H1 (cell line): ENCODE measurements at regions not wholly inside any gene's neighbourhood (a gene's known extent, or its start where the extent isn't known, plus 50 kb on each side); places are given as distances from the start of the nearest gene placed in this dataset.

Source experiments
- CTCF ChIA-PET: fragments of 300-600 bp; sonication (Branson Sonifier 250); formaldehyde crosslinking; loops from one replicate; lab custom pipeline; 2021; ENCODE audit not compliant: partially characterized antibody; lab: Charles Lee
- POLR2A ChIA-PET: fragments of 300-600 bp; sonication (Branson Sonifier 250); formaldehyde crosslinking; loops from one replicate; lab custom pipeline; 2021; ENCODE audit warnings: inconsistent platforms; ENCODE audit not compliant: partially characterized antibody; lab: Charles Lee
- DNase-seq, 2 experiments: peaks; one replicate each; pipeline versions ENCODE4 v3.0.0 to v3.0.0-alpha.2; 2010 to 2022; ENCODE audit warnings: low spot score in 2 of 2, low read depth in 1 of 2, mixed read lengths in 1 of 2
- FAIRE-seq: peaks from 2 replicates; lab custom pipeline; 2011; peaks lifted over from hg19 to GRCh38; lab: Jason Lieb, UNC
- H2AFZ ChIP-seq: 2 replicates; pipeline ENCODE4 v1.8.1; 2012; ENCODE audit warnings: low read length, inconsistent platforms
- H2AK5ac ChIP-seq: 2 replicates; pipeline ENCODE4 v1.6.1; 2013; ENCODE audit warnings: low read depth, low read length
- H2BK120ac ChIP-seq: replicated peaks from 2 replicates; pipeline ENCODE3; 2013; ENCODE audit warnings: low read depth, low read length, inconsistent platforms
- H2BK12ac ChIP-seq: 2 replicates; pipeline ENCODE4 v1.6.1; 2013; ENCODE audit warnings: low read depth, low read length
- H2BK15ac ChIP-seq: 2 replicates; pipeline ENCODE4 v1.6.1; 2013; ENCODE audit warnings: low read length
- H2BK20ac ChIP-seq: 2 replicates; pipeline ENCODE4 v1.6.1; 2013; ENCODE audit warnings: low read length
- H2BK5ac ChIP-seq: 2 replicates; pipeline ENCODE4 v1.6.1; 2013; ENCODE audit warnings: low read depth, low read length
- H3K14ac ChIP-seq: 2 replicates; pipeline ENCODE4 v1.6.1; 2013; ENCODE audit warnings: inconsistent platforms; ENCODE audit not compliant: insufficient read length
- H3K18ac ChIP-seq: 2 replicates; pipeline ENCODE4 v1.6.1; 2013; ENCODE audit warnings: low read length; ENCODE audit errors: extremely low read depth
- H3K23ac ChIP-seq: 2 replicates; pipeline ENCODE4 v1.6.1; 2013; ENCODE audit warnings: inconsistent platforms; ENCODE audit not compliant: insufficient read length
- H3K23me2 ChIP-seq: 2 replicates; pipeline ENCODE4 v1.6.1; 2013; ENCODE audit warnings: low read depth, low read length
- H3K27ac ChIP-seq: 2 replicates; pipeline ENCODE4 v1.6.1; 2011; ENCODE audit warnings: low read depth, low read length, inconsistent platforms
- H3K27me3 ChIP-seq, 4 experiments: replicated peaks in 1 of 4; 1 replicate in 1 of 4; 2 replicates in 3 of 4; pipeline versions ENCODE4 v1.6.1 to v1.8.1; 2011 to 2013; ENCODE audit warnings: low read length in 3 of 4, mild to moderate bottlenecking in 3 of 4, inconsistent platforms in 2 of 4, mixed read lengths in 2 of 4, moderate library complexity in 1 of 4; ENCODE audit not compliant: control insufficient read depth in 3 of 4, insufficient read depth in 3 of 4; ENCODE audit errors: extremely low read depth in 1 of 4
- H3K36me3 ChIP-seq, 4 experiments: 2 replicates each; pipeline versions ENCODE4 v1.6.1 to v1.8.1; 2011 to 2013; ENCODE audit warnings: mild to moderate bottlenecking in 4 of 4, low read length in 3 of 4, moderate library complexity in 2 of 4, control low read depth in 1 of 4, inconsistent platforms in 1 of 4; ENCODE audit not compliant: insufficient read depth in 4 of 4, control insufficient read depth in 2 of 4
- H3K4ac ChIP-seq: replicated peaks from 2 replicates; pipeline ENCODE3; 2013; ENCODE audit warnings: low read length, low read depth, mixed read lengths, inconsistent platforms; ENCODE audit not compliant: insufficient read length
- H3K4me1 ChIP-seq, 4 experiments: replicated peaks in 1 of 4; 1 replicate in 1 of 4; 2 replicates in 3 of 4; pipeline versions ENCODE4 v1.6.1 to v1.8.1; 2011 to 2013; ENCODE audit warnings: low read length in 3 of 4, inconsistent platforms in 2 of 4, mixed read lengths in 1 of 4; ENCODE audit not compliant: insufficient read depth in 4 of 4, control insufficient read depth in 3 of 4
- H3K4me2 ChIP-seq, 2 experiments: 2 replicates each; pipeline versions ENCODE4 v1.6.1 to v1.8.1; 2011 to 2013; ENCODE audit warnings: low read depth in 2 of 2, low read length in 2 of 2, control low read depth in 1 of 2, inconsistent platforms in 1 of 2, mild to moderate bottlenecking in 1 of 2; ENCODE audit not compliant: insufficient read depth in 1 of 2
- H3K4me3 ChIP-seq, 4 experiments: fragments of 200-600, 300-600 bp in 1 of 4; sonication (generic), shearing (Covaris generic), sonication (Bioruptor Twin) in 1 of 4; 2 replicates each; pipeline versions ENCODE4 v1.5.1 to v1.8.1; 2011 to 2016; ENCODE audit warnings: low read length in 4 of 4, low read depth in 3 of 4, control low read depth in 2 of 4, inconsistent platforms in 2 of 4, mild to moderate bottlenecking in 2 of 4, mixed read lengths in 1 of 4, moderate library complexity in 1 of 4; ENCODE audit not compliant: insufficient read depth in 2 of 4; ENCODE audit errors: extremely low read depth in 1 of 4
- H3K56ac ChIP-seq: replicated peaks from 2 replicates; pipeline ENCODE3; 2013; ENCODE audit warnings: low read depth, mild to moderate bottlenecking, mixed read lengths, low read length, inconsistent platforms; ENCODE audit not compliant: insufficient read length
- H3K79me1 ChIP-seq: 2 replicates; pipeline ENCODE4 v1.6.1; 2013; ENCODE audit warnings: low read depth, low read length, control low read depth
- H3K79me2 ChIP-seq, 2 experiments: 2 replicates each; pipeline versions ENCODE4 v1.6.1 to v1.8.1; 2012 to 2013; ENCODE audit warnings: low read length in 2 of 2, mild to moderate bottlenecking in 2 of 2, inconsistent platforms in 1 of 2; ENCODE audit not compliant: insufficient read depth in 2 of 2, control insufficient read depth in 1 of 2
- H3K9ac ChIP-seq, 4 experiments: replicated peaks in 1 of 4; 1 replicate in 1 of 4; 2 replicates in 3 of 4; pipeline versions ENCODE4 v1.6.1 to v1.8.1; 2011 to 2013; ENCODE audit warnings: low read depth in 3 of 4, low read length in 3 of 4, control low read depth in 2 of 4, mild to moderate bottlenecking in 2 of 4, moderate library complexity in 2 of 4, inconsistent platforms in 1 of 4; ENCODE audit errors: extremely low read depth in 1 of 4
- H3K9me3 ChIP-seq, 2 experiments: 2 replicates each; pipeline versions ENCODE4 v1.6.1 to v1.8.1; 2012 to 2013; ENCODE audit warnings: mild to moderate bottlenecking in 2 of 2, moderate library complexity in 2 of 2, control low read depth in 1 of 2, inconsistent platforms in 1 of 2, low read depth in 1 of 2, low read length in 1 of 2, mixed read lengths in 1 of 2; ENCODE audit not compliant: insufficient read depth in 2 of 2
- H4K20me1 ChIP-seq, 2 experiments: replicated peaks in 1 of 2; 2 replicates each; pipeline versions ENCODE3 to v1.8.1; 2011 to 2013; ENCODE audit warnings: inconsistent platforms in 2 of 2, low read length in 2 of 2, mild to moderate bottlenecking in 1 of 2; ENCODE audit not compliant: insufficient read depth in 2 of 2, control insufficient read depth in 1 of 2
- H4K5ac ChIP-seq: 2 replicates; pipeline ENCODE4 v1.6.1; 2013; ENCODE audit warnings: low read length, low read depth, mixed read lengths, inconsistent platforms; ENCODE audit not compliant: insufficient read length
- H4K8ac ChIP-seq: 2 replicates; pipeline ENCODE4 v1.8.0; 2013; ENCODE audit warnings: mild to moderate bottlenecking, moderate library complexity, low read length, inconsistent platforms; ENCODE audit not compliant: insufficient read depth; ENCODE audit errors: extremely low read depth
- H4K91ac ChIP-seq: replicated peaks from 2 replicates; pipeline ENCODE3; 2013; ENCODE audit warnings: low read length, mixed read lengths, inconsistent platforms; ENCODE audit not compliant: insufficient read length
- GTF2F1 ChIP-seq: IDR thresholded peaks from 2 replicates; pipeline ENCODE4 v1.6.1; 2012; ENCODE audit warnings: low read depth, low read length, improper control_type of control experiment, borderline replicate concordance
- KDM1A ChIP-seq: fragments of 200-600, 300-600 bp; sonication (generic); IDR thresholded peaks from 2 replicates; pipeline ENCODE4 v1.7.1; 2016; ENCODE audit warnings: mild to moderate bottlenecking, low read length, borderline replicate concordance
- PHF8 ChIP-seq: fragments of 200-600 bp; sonication (generic); conservative IDR thresholded peaks from 2 replicates; pipeline ENCODE4 v1.7.1; 2012; ENCODE audit warnings: low read depth, mild to moderate bottlenecking, inconsistent platforms, low read length, moderate library complexity
- RBBP5 ChIP-seq: IDR thresholded peaks from 2 replicates; pipeline ENCODE4 v1.7.1; 2012; ENCODE audit warnings: low read depth, mild to moderate bottlenecking, inconsistent platforms, low read length, moderate library complexity, borderline replicate concordance
- TEAD4 ChIP-seq: IDR thresholded peaks from 2 replicates; pipeline ENCODE4 v1.6.1; 2012; ENCODE audit warnings: low read depth, low read length, inconsistent platforms, mixed read lengths
- WGBS, 2 experiments: shearing (Covaris generic) in 1 of 2; methylation state at CpG; one replicate each; pipeline versions ENCODE4 v1.1.6 to v1.1.7; 2013 to 2015; ENCODE audit warnings: low lambda C conversion rate in 2 of 2, mixed read lengths in 2 of 2, inconsistent platforms in 1 of 2, low coverage in 1 of 2, missing lambda C conversion rate in 1 of 2; ENCODE audit not compliant: insufficient replicate concordance in 2 of 2, insufficient coverage in 1 of 2, insufficient read length in 1 of 2; ENCODE audit errors: extremely low coverage in 1 of 2, missing lambda C conversion rate in 1 of 2; 5-methylcytosine and 5-hydroxymethylcytosine counted together

DNA sequence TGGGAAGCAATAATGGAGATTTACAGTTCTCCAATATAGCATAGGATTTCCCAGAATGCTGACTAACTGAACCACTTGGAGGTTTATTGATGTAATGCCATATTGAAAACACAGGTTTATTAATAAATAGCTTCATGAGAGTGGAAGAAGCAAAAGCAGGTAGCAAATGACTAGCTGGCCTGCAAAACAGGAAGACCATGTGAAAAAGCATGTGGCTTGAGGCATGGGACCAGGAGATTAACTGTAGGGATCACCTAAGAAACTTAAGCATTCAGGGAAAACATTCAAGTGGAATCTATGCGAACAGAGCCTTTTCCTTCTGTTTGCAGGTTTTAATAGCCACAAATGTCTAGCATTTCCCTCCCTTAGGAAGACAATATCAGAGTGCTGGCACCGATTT, 679.7 kb downstream of the ZEB2 start:
- no peaks in the 10 kb centered on the region for H3K79me2 ChIP-seq
- no peak overlapping the region for H2BK5ac ChIP-seq
- no peak overlapping the region for H3K4me3 ChIP-seq
- H3K23me2 ChIP-seq, result no peaks in the 10 kb centered on the region
- H3K36me3 ChIP-seq, result no peaks in the 10 kb centered on the region
- no peaks in the 10 kb centered on the region for H3K4me1 ChIP-seq
- DNase-seq, result no peak
- POLR2A ChIA-PET, result interaction anchor here (0.9 kb wide), 1 partner anchor 30 kb away, joined by 4 read pairs; no protein-coding TSS in a partner anchor
- no peak overlapping the region for H3K4ac ChIP-seq
- no peak overlapping the region for H4K5ac ChIP-seq
- no peak overlapping the region for H2AK5ac ChIP-seq
- H3K9ac ChIP-seq, result no peak overlapping the region
- no peak overlapping the region for H3K27ac ChIP-seq
- no peaks in the 10 kb centered on the region for H3K9me3 ChIP-seq
- no peak overlapping the region for H3K14ac ChIP-seq
- H3K56ac ChIP-seq, result no peak overlapping the region
- CTCF ChIA-PET, result interaction anchor here (1.6 to 2.3 kb wide), 3 partner anchors 11 to 266 kb away, joined by 3 to 7 read pairs (median 5); no protein-coding TSS in a partner anchor
- peaks cover 0 to 1% (median 0%) of the 10 kb centered on the region in 4 experiments; a peak in 1 of 7 replicates for H3K27me3 ChIP-seq
- WGBS, 2 experiments, result 89% methylated on average over 2 of the region's 2 CpGs; no CpG with 5 or more reads in 1 of the 2 experiments
- no peaks in the 10 kb centered on the region for H3K79me1 ChIP-seq
- no peak overlapping the region for H4K8ac ChIP-seq
- H2BK12ac ChIP-seq, result no peak overlapping the region
- no peak overlapping the region for H3K23ac ChIP-seq
- no peak overlapping the region for H3K18ac ChIP-seq
- no peak overlapping the region for H4K91ac ChIP-seq
- no peak overlapping the region for H2BK120ac ChIP-seq
- no peak overlapping the region for H2BK20ac ChIP-seq
- peaks cover 0 to 1% of the 10 kb centered on the region in 2 experiments for H4K20me1 ChIP-seq
- no peak overlapping the region for H3K4me2 ChIP-seq
- H2AFZ ChIP-seq, result no peak overlapping the region
- FAIRE-seq, result no peak
- no peak overlapping the region for H2BK15ac ChIP-seq
- no peak for TF ChIP-seq TEAD4
- TF ChIP-seq PHF8, result no peak
- TF ChIP-seq GTF2F1, result no peak
- TF ChIP-seq KDM1A, result no peak
- no peak for TF ChIP-seq RBBP5
